Nephron (organoid): ENCODE measurements at regions not wholly inside any gene's neighbourhood (a gene's known extent, or its start where the extent isn't known, plus 50 kb on each side); places are given as distances from the start of the nearest gene placed in this dataset.
"Not testable (repeated sequence)": the region's sequence is repeated elsewhere in the genome, so short reads cannot be mapped to it uniquely, and the experiment has no call there.

Experiments
- H3K27ac Mint-ChIP-seq, 3 experiments: 2 replicates each; pipeline ENCODE4 v1.8.0; 2020; ENCODE audit warnings: mixed read lengths in 3 of 3, mild to moderate bottlenecking in 2 of 3, moderate library complexity in 1 of 3
- H3K27me3 Mint-ChIP-seq: 2 replicates; pipeline ENCODE4 v1.8.0; 2021; ENCODE audit warnings: low read depth, mild to moderate bottlenecking, moderate library complexity, mixed read lengths
- H3K36me3 Mint-ChIP-seq: 2 replicates; pipeline ENCODE4 v1.8.0; 2020; ENCODE audit warnings: low read depth, mixed read lengths
- H3K4me1 Mint-ChIP-seq: 2 replicates; pipeline ENCODE4 v1.8.0; 2020; ENCODE audit warnings: mixed read lengths
- H3K4me3 Mint-ChIP-seq, 3 experiments: 2 replicates each; pipeline ENCODE4 v1.8.0; 2020; ENCODE audit warnings: mild to moderate bottlenecking in 3 of 3, mixed read lengths in 3 of 3, moderate library complexity in 2 of 3
- H3K9me3 Mint-ChIP-seq: 2 replicates; pipeline ENCODE4 v1.8.0; 2020; ENCODE audit warnings: mixed read lengths
- TF ChIP-seq, protein P1 (sequence below), 3 experiments: fragments of 200-600 bp; sonication (generic); IDR thresholded peaks; one replicate each; pipeline ENCODE4 v1.5.0; 2021; ENCODE audit warnings: antibody characterized with exemption in 3 of 3; ENCODE audit not compliant: unreplicated experiment in 3 of 3

DNA sequence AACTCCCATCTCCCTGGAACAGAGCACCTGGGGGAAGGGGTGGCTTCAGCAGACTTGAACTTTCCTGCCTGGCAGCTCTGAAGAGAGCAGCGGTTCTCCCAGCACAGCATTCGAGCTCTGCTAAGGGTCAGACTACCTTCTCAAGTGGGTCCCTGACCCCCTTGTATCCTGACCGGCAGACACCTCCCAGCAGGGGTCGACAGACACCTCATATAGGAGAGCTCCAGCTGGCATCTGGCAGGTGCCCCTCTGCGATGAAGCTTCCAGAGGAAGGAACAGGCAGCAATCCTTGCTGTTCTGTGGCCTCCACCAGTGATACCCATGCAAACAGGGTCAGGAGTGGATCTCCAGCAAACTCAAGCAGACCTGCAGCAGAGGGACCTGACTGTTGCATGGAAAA, 244.1 kb upstream of the RASGEF1B start:
- Mint-ChIP-seq H3K4me3 (no peak overlapping the region), H3K27ac (peak overlapping the region in 1 of 3 experiments; percentile 51), H3K27me3 (peaks cover 10% of the 10 kb centered on the region), H3K4me1 (peaks cover 23% of the 10 kb centered on the region), H3K9me3 (peaks cover 14% of the 10 kb centered on the region), H3K36me3 (peaks cover 3% of the 10 kb centered on the region)
- TF ChIP-seq, protein P1, sequence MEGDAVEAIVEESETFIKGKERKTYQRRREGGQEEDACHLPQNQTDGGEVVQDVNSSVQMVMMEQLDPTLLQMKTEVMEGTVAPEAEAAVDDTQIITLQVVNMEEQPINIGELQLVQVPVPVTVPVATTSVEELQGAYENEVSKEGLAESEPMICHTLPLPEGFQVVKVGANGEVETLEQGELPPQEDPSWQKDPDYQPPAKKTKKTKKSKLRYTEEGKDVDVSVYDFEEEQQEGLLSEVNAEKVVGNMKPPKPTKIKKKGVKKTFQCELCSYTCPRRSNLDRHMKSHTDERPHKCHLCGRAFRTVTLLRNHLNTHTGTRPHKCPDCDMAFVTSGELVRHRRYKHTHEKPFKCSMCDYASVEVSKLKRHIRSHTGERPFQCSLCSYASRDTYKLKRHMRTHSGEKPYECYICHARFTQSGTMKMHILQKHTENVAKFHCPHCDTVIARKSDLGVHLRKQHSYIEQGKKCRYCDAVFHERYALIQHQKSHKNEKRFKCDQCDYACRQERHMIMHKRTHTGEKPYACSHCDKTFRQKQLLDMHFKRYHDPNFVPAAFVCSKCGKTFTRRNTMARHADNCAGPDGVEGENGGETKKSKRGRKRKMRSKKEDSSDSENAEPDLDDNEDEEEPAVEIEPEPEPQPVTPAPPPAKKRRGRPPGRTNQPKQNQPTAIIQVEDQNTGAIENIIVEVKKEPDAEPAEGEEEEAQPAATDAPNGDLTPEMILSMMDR (IDR thresholded peaks at IDR 0.05; ENCODE audit: unreplicated experiment in 3 of 3): no peak

DNA sequence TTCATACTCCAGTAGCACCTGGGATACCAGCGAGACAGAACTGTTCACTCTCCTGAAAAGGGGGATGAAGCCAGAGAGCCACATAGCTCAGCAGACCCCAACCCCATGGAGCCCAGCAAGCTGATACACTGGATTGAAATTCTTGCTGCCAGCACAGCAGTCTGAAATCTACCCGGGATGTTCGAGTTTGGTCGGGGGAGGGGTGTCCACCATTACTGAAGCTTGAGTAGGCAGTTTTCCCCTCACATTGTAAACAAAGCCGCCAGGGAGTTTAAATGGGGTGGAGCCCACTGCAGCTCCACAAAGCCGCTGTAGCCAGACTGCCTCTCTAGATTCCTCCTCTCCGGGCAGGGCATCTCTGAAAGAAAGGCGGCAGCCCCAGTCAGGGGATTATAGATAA, 243.7 kb upstream of the RASGEF1B start:
- not testable (repeated sequence) for H3K4me3 Mint-ChIP-seq, H3K36me3 Mint-ChIP-seq, H3K27me3 Mint-ChIP-seq
- Mint-ChIP-seq H3K9me3 (peaks cover 14% of the 10 kb centered on the region), H3K27ac (peak overlapping the region in 2 of 3 experiments; percentile 51 to 54), H3K4me1 (peaks cover 25% of the 10 kb centered on the region)

DNA sequence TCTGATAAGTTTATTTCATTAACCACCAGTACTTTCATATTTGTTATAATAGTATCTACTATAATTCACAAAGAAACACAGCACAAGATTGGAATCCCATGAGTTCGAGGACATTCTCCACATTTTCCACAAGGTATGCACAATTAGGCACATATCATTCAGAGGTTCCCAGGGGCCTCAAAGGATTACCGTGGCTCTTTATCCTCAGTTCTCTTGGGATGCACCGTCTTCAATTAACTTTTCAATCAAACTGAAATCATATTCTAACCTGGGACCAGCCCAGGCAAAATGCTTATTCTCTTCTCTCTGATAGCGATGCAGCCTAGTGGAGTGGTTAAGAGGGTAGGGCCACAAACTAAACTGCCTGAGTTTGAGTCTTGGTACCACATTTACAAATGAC, 242.6 kb upstream of the RASGEF1B start:
- Mint-ChIP-seq H3K36me3 (peaks cover 3% of the 10 kb centered on the region), H3K27me3 (peaks cover 8% of the 10 kb centered on the region), H3K27ac (no peak overlapping the region), H3K9me3 (peaks cover 14% of the 10 kb centered on the region), H3K4me1 (peaks cover 30% of the 10 kb centered on the region), H3K4me3 (no peak overlapping the region)
- TF ChIP-seq, protein P1 (IDR thresholded peaks at IDR 0.05; ENCODE audit: unreplicated experiment in 3 of 3): no peak

DNA sequence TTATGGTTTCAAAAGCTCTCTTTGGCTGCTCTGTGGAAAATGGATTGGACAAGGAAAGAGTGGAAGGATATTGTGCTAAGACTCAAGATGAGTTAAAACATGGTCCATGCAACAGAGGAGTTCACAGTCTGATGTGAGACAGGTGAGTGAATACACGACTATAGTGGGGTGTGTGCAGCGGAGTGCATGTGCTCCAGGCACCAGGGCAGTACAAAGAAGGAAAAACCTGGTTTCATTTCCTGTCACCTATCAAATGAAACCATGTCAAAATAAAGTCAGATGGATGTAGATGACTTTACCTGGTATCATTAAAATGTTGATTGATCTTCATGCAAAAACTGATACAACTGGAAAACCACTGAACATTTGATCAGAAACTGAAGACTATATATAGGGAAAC, 241.0 kb upstream of the RASGEF1B start:
- Mint-ChIP-seq H3K27me3 (peaks cover 8% of the 10 kb centered on the region), H3K27ac (no peak overlapping the region), H3K4me3 (no peak overlapping the region)

DNA sequence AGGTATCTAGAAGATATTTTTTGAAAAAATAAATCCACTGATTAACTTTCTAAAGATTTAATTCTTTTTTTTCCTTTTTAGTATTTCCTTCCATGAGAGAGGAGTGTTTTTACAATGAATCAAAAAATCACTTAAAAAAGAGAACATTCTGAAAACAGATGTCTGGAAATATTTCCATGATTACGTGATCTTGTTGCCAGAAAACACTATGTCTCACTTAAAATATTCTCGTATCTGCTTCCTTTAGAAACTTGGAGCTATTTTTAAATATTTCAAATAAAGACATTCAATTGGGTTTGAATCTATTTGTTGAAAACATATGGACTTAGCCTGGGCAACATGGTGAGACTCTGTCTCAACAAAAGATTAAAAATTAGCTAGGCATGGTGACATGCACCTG, 232.8 kb upstream of the RASGEF1B start:
- Mint-ChIP-seq H3K4me1 (no peaks in the 10 kb centered on the region), H3K36me3 (no peaks in the 10 kb centered on the region), H3K27me3 (peaks cover 12% of the 10 kb centered on the region), H3K27ac (no peak overlapping the region), H3K4me3 (no peak overlapping the region), H3K9me3 (no peaks in the 10 kb centered on the region)
- TF ChIP-seq, protein P1 (IDR thresholded peaks at IDR 0.05; ENCODE audit: unreplicated experiment in 3 of 3): no peak

More for the DNA sequence above, 241.0 kb upstream of the RASGEF1B start:
- H3K4me1 Mint-ChIP-seq: peaks cover 30% of the 10 kb centered on the region
- TF ChIP-seq, protein P1 (IDR thresholded peaks at IDR 0.05; ENCODE audit: unreplicated experiment in 3 of 3): no peak
- peaks cover 6% of the 10 kb centered on the region for H3K9me3 Mint-ChIP-seq
- H3K36me3 Mint-ChIP-seq: peaks cover 3% of the 10 kb centered on the region

DNA sequence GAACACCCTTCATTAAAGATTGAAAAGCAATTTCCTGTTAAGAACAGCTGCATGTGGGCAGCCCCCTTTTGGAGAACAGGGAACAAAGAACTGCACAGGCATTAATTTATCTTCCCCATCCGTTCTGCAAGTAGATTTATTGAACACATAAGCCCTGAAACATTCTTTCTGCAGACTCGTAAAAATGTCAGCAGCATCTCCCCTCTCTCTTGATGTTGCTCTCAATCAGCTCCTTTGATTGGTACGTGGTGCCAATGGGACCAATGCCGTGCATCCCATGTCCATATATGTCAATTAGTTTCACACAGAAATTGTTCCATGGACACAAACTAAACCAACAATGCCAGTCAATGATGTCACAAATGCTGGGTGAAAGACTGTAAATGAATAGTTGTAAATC, 228.5 kb upstream of the RASGEF1B start:
- Mint-ChIP-seq H3K9me3 (no peaks in the 10 kb centered on the region), H3K4me1 (peaks cover 21% of the 10 kb centered on the region), H3K4me3 (no peak overlapping the region), H3K27ac (no peak overlapping the region), H3K27me3 (peaks cover 11% of the 10 kb centered on the region), H3K36me3 (no peaks in the 10 kb centered on the region)
- TF ChIP-seq, protein P1 (IDR thresholded peaks at IDR 0.05; ENCODE audit: unreplicated experiment in 3 of 3): no peak
